ACC112 (cell line): ENCODE measurements at regions not wholly inside any gene's neighbourhood (a gene's known extent, or its start where the extent isn't known, plus 50 kb on each side); places are given as distances from the start of the nearest gene placed in this dataset.

Experiments
- H2AFZ ChIP-seq: fragments of 200-600 bp; sonication (generic); one replicate; pipeline ENCODE4 v1.6.0; 2017; ENCODE audit warnings: antibody characterized with exemption, low read length; ENCODE audit not compliant: unreplicated experiment
- H3K27ac ChIP-seq: fragments of 200-600 bp; sonication (generic); 2 replicates; pipeline ENCODE4 v1.5.1; 2014; ENCODE audit warnings: low read depth, mild to moderate bottlenecking, antibody characterized with exemption, low read length, moderate library complexity
- H3K27me3 ChIP-seq: fragments of 200-600 bp; sonication (generic); 2 replicates; pipeline ENCODE4 v1.6.1; 2014; ENCODE audit warnings: mild to moderate bottlenecking, antibody characterized with exemption, low read length, moderate library complexity, mixed read lengths; ENCODE audit not compliant: insufficient read depth
- H3K36me3 ChIP-seq: fragments of 200-600 bp; sonication (generic); 2 replicates; pipeline ENCODE4 v1.6.1; 2016; ENCODE audit warnings: mild to moderate bottlenecking, antibody characterized with exemption, low read length, moderate library complexity, mixed read lengths; ENCODE audit not compliant: insufficient read depth
- H3K4me1 ChIP-seq: fragments of 200-600 bp; sonication (generic); one replicate; pipeline ENCODE4 v1.6.1; 2016; ENCODE audit warnings: low read length, mixed read lengths; ENCODE audit not compliant: insufficient read depth, unreplicated experiment, control insufficient read depth
- H3K4me3 ChIP-seq: fragments of 200-600 bp; sonication (generic); 2 replicates; pipeline ENCODE4 v1.5.1; 2014; ENCODE audit warnings: mild to moderate bottlenecking, low read depth, low read length
- H3K79me2 ChIP-seq: fragments of 200-600 bp; sonication (generic); one replicate; pipeline ENCODE4 v1.6.0; 2016; ENCODE audit warnings: low read length; ENCODE audit not compliant: control insufficient read depth, unreplicated experiment, insufficient read depth

DNA sequence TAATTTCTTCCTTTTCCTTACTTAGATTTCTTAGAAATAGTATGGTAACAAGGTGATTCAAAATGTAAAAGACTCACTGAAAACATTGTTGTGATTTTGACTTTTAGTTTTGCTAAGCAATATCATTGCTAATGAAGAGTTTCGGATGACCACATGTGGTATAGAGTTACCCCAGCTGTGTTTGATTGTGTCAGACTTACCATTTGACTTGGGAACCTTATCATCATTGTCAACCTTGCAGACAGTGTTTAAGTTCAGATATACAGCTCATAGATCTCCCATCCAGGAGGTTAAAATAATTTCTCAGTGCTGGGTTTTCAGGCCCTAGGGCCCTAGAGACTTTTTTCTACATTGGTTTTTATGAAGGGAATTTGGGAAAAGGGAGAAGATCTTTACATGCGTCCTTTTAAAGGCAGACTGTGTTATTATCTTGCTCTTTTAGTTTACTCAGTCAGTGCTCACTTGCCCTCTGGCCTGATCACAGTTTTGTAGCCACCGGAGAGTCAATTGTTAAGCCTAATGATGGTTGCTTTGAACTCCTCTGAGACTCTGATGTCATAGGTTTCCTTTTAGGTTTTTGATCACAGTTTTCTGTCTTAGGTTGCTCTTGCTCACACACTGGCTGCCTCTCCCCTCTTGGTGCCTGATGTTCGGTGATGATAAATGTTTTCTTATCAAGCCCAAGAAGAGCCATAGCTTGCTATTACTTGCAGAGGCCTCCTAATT lies 133.5 kb upstream of the ZPLD1 start:
- H3K4me3 ChIP-seq, result no peak overlapping the region
- H2AFZ ChIP-seq, result no peak overlapping the region
- no peak overlapping the region for H3K27ac ChIP-seq
- H3K27me3 ChIP-seq, result peaks cover 57% of the 10 kb centered on the region
- H3K36me3 ChIP-seq, result no peaks in the 10 kb centered on the region
- H3K79me2 ChIP-seq, result no peaks in the 10 kb centered on the region
- no peaks in the 10 kb centered on the region for H3K4me1 ChIP-seq

DNA sequence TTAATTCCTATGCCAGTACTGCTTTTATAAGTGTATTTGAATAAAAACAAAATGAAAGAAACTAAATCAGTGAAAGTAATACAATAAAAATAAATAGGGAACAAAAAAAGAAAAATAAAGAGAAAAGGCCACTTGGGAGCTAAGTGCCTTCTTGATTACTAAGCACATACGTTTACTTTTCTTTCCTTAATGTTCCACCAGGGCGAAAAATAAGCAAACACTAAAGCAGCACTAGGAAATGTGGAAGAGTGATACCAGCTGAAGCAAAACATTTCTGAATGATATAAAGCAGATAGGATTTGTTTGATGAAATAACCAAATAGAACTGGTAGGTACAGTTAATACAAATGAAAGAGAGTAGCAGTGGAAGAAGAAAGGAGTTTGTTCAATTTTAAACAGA lies 132.8 kb upstream of the ZPLD1 start:
- H2AFZ ChIP-seq, result no peak overlapping the region
- peaks cover 52% of the 10 kb centered on the region for H3K27me3 ChIP-seq
- H3K4me3 ChIP-seq, result no peak overlapping the region
- no peaks in the 10 kb centered on the region for H3K79me2 ChIP-seq
- no peak overlapping the region for H3K27ac ChIP-seq
- H3K36me3 ChIP-seq, result no peaks in the 10 kb centered on the region
- no peaks in the 10 kb centered on the region for H3K4me1 ChIP-seq

DNA sequence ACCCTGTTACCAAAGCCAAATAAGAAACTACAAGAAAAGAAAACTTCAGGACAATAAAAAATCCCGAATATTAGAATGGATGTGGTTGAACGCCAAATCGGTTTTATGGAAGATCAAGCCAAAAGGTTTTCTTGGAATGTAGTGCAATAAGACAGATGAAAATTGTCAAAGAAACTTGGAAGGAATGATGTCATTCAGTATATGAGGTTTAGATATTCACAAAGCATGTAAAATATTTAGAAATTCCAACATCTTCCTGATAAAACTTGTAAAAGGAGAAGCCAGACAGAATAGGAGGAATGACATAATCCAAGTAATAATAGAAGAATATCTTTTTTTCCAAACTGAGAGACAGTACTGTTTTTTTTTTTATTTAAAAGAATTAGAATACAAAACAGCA lies 130.3 kb upstream of the ZPLD1 start:
- no peak overlapping the region for H3K27ac ChIP-seq
- H3K79me2 ChIP-seq, result no peaks in the 10 kb centered on the region
- no peak overlapping the region for H2AFZ ChIP-seq
- no peaks in the 10 kb centered on the region for H3K4me1 ChIP-seq
- no peaks in the 10 kb centered on the region for H3K36me3 ChIP-seq
- peaks cover 32% of the 10 kb centered on the region for H3K27me3 ChIP-seq
- no peak overlapping the region for H3K4me3 ChIP-seq

DNA sequence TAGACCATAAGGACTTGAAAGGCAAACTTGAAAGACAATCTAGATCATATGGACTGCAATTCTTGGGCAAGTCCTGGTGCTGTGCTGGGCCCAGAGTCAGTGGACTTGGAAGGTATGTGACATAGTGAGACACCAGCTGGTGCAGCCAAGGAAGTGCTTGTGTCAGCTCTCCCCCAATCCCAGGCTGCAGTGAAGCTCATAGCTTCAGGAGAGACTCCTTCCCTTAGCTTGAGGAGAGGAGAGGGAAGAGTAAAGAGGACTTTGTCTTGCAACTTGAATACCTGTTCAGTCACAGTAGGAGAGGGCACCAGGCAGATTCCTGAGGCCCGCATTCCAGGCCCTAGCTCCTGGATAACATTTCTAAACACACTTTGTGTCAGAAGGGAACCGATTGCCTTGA lies 127.4 kb upstream of the ZPLD1 start:
- H3K4me1 ChIP-seq, result no peaks in the 10 kb centered on the region
- no peak overlapping the region for H3K27ac ChIP-seq
- no peak overlapping the region for H3K4me3 ChIP-seq
- H3K27me3 ChIP-seq, result peaks cover 49% of the 10 kb centered on the region
- no peaks in the 10 kb centered on the region for H3K79me2 ChIP-seq
- H2AFZ ChIP-seq, result no peak overlapping the region
- H3K36me3 ChIP-seq, result no peaks in the 10 kb centered on the region

DNA sequence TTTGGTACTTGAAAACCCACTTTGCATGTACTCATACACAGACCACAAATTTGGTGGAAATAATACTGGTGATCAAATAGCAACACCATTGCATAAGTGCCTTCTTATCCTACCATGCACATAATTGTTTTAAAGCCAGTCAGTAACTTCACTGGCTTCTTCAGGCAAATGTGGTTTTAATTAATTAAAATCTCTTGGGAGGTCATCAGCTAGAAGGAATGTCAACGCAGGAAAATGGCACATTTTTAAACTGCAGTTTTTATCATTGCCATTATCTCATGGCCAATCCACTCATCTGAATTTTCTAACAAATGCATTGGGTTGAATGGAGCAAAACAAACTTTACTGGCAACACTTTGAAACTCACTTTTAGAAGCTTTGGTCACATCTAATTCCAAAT lies 105.7 kb upstream of the ZPLD1 start:
- Histone ChIP-seq H2AFZ (no peak overlapping the region), H3K4me1 (no peaks in the 10 kb centered on the region), H3K36me3 (no peaks in the 10 kb centered on the region), H3K4me3 (no peak overlapping the region), H3K27me3 (peaks cover 37% of the 10 kb centered on the region), H3K79me2 (no peaks in the 10 kb centered on the region), H3K27ac (no peak overlapping the region)

DNA sequence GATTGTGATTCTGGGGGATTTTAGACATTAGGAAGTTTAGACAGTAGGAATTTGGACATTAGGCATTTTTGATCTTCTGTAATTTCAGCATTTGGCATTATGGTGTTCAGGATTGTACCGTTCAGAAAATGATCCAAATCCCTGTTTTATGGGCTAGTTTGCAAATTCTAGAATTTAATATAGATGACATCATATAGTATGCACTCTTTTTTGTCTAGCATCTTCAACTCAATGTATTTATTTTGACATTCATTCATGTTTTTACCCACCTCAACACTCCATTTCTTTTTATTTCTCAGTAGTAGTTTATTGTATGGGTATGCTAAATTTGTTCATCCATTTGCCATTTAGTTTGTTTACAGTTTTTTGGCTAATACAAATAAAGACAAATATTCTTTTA lies 105.3 kb upstream of the ZPLD1 start:
- peaks cover 39% of the 10 kb centered on the region for H3K27me3 ChIP-seq
- H3K79me2 ChIP-seq, result no peaks in the 10 kb centered on the region
- no peak overlapping the region for H2AFZ ChIP-seq
- no peaks in the 10 kb centered on the region for H3K36me3 ChIP-seq
- H3K27ac ChIP-seq, result no peak overlapping the region
- no peak overlapping the region for H3K4me3 ChIP-seq
- H3K4me1 ChIP-seq, result no peaks in the 10 kb centered on the region

DNA sequence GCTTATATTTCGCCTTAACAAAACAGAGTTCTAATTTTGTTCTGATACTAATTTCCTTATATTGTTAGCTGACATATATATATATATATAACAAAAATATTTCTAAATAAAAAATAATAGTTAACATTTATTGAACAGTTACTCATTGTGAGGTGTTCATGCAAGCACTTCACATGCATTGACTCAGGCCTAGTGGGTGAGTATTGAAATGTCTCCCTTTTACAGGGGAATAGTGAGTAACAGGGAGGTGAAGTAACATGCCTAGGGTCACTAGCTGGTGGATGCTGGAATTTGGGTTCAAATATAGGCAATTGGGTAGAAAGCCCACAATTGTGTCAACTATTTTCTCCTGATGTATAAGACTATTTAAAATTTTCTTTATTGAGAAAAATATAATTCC lies 102.6 kb upstream of the ZPLD1 start:
- no peak overlapping the region for H3K4me3 ChIP-seq
- no peaks in the 10 kb centered on the region for H3K36me3 ChIP-seq
- no peaks in the 10 kb centered on the region for H3K4me1 ChIP-seq
- no peak overlapping the region for H2AFZ ChIP-seq
- peaks cover 48% of the 10 kb centered on the region for H3K27me3 ChIP-seq
- no peak overlapping the region for H3K27ac ChIP-seq
- H3K79me2 ChIP-seq, result no peaks in the 10 kb centered on the region

DNA sequence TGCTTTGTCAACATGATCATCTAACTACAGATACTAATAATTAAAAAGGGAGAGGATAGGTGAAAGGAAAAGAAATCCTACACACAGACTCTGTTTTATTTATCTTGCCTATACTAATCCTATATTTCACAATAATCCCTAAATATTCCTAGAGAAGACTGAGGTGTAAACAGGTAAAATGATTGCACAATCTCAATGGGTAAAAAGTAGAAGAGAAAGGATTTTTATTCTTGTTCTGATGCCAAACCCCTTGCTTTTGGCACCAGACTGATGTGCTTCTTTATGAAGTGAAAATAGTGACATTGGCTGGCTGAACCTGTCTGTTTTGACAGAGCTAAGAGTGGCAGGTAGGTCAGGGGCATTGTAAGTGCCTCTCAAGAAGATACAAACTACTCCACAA lies 101.9 kb upstream of the ZPLD1 start:
- Histone ChIP-seq H3K27ac (no peak overlapping the region), H3K36me3 (no peaks in the 10 kb centered on the region), H3K79me2 (no peaks in the 10 kb centered on the region), H2AFZ (no peak overlapping the region), H3K27me3 (peaks cover 55% of the 10 kb centered on the region), H3K4me3 (no peak overlapping the region), H3K4me1 (no peaks in the 10 kb centered on the region)

DNA sequence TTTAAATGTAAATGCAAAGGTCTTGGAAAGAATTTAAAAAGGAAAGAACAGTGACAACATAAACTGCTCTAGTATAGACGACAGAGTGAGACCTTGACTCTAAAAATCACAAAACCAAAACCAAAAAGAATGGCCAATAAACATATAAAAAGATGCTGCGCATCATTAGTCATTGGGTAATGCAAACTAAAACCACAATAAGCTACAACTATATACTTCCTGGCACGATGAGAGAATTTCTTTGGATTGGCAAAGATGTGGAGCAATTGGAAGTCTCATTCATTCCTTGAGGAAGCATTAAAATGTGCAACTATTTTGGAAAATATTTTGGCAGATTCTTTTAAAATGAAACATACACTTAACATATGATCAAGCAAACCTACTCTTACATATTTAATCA lies 98.7 kb upstream of the ZPLD1 start:
- Histone ChIP-seq H3K4me1 (no peaks in the 10 kb centered on the region), H3K27me3 (peaks cover 70% of the 10 kb centered on the region), H3K4me3 (no peak overlapping the region), H3K27ac (no peak overlapping the region), H3K36me3 (no peaks in the 10 kb centered on the region), H2AFZ (no peak overlapping the region), H3K79me2 (no peaks in the 10 kb centered on the region)

DNA sequence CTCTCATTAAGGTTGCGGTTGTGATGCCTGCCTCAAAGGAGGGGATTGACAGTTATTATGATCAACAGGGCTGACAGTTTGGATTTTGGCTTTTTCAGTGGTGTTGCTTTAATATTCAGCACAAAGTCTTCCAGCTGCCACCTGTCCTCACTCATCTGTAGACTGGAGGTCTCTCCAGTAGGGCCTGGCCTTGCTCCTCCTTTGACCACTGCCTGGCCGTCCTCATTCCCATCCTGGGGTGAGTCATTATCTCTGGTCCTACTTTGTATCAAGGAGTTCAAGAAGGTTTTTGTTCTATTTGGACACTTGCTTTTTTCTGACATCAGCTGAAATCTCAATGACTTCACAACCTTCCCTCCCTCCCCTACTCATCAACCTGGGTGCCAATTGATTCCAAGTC lies 95.1 kb upstream of the ZPLD1 start:
- Histone ChIP-seq H3K4me3 (no peak overlapping the region), H3K36me3 (no peaks in the 10 kb centered on the region), H3K27ac (no peak overlapping the region)

DNA sequence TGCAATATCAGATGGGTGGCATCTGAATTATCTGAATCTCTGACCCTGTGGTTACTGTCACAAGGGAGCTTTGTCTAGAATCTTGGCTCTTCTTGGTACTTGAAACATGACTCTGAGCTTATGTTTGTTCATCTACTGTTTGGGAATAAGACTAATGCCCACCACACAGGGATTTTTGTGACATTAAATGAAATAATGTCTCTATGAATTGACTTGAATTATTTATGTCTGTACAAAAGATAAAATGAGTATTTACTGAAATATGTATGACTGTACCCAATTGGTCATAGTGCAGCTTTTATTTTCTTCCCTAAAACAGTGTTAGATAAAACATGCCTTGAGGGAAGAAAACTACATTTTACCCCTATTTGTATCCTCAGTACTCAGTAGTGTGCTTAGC lies 87.9 kb upstream of the ZPLD1 start:
- Histone ChIP-seq H3K4me3 (no peak overlapping the region), H2AFZ (no peak overlapping the region), H3K79me2 (no peaks in the 10 kb centered on the region), H3K27me3 (peaks cover 26% of the 10 kb centered on the region), H3K27ac (no peak overlapping the region), H3K4me1 (no peaks in the 10 kb centered on the region), H3K36me3 (no peaks in the 10 kb centered on the region)

More for the DNA sequence above, 95.1 kb upstream of the ZPLD1 start:
- no peaks in the 10 kb centered on the region for H3K79me2 ChIP-seq
- H3K27me3 ChIP-seq, result peaks cover 75% of the 10 kb centered on the region
- no peak overlapping the region for H2AFZ ChIP-seq
- no peaks in the 10 kb centered on the region for H3K4me1 ChIP-seq
